Body of pancreas (tissue), 4 donors: ENCODE measurements at regions not wholly inside any gene's neighbourhood (a gene's known extent, or its start where the extent isn't known, plus 50 kb on each side); places are given as distances from the start of the nearest gene placed in this dataset.

ENCODE experiments used
- POLR2A ChIP-seq, 3 donors: fragments of 450-650 bp; IDR thresholded peaks; one replicate each; pipeline ENCODE4 v1.6.1; 2016; ENCODE audit warnings: antibody characterized with exemption in 3 of 3, mild to moderate bottlenecking in 2 of 3
- TF ChIP-seq, protein P1 (sequence below), 7 experiments: fragments of 450-650 bp in 4 of 7; fragments of 200-600 bp in 3 of 7; sonication (generic) in 3 of 7; IDR thresholded peaks; one replicate each; pipeline ENCODE4 v1.5.1; 2016 to 2019; ENCODE audit warnings: antibody characterized with exemption in 7 of 7

DNA sequence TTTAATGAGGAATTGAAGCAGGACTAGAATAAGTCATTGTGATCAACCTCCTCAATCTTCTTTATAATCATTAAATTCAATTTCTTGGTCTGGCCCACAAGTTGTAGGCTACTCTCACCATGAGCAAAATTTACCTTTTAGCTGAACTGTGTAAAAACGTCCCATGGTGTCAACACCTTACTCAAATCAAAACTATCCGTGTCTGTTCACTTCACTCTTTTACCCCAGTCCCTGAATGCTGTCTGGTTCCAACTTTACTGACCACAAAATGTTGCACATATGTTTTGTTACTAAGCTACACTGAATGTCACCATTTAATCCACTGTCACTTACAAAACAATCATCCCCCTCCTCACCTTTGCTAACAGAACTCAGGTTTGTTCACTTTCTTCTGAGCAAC is 951.6 kb upstream of the SLC39A10 start:
- no peak for TF ChIP-seq POLR2A (IDR thresholded peaks at IDR 0.05)
- TF ChIP-seq, protein P1, sequence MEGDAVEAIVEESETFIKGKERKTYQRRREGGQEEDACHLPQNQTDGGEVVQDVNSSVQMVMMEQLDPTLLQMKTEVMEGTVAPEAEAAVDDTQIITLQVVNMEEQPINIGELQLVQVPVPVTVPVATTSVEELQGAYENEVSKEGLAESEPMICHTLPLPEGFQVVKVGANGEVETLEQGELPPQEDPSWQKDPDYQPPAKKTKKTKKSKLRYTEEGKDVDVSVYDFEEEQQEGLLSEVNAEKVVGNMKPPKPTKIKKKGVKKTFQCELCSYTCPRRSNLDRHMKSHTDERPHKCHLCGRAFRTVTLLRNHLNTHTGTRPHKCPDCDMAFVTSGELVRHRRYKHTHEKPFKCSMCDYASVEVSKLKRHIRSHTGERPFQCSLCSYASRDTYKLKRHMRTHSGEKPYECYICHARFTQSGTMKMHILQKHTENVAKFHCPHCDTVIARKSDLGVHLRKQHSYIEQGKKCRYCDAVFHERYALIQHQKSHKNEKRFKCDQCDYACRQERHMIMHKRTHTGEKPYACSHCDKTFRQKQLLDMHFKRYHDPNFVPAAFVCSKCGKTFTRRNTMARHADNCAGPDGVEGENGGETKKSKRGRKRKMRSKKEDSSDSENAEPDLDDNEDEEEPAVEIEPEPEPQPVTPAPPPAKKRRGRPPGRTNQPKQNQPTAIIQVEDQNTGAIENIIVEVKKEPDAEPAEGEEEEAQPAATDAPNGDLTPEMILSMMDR (IDR thresholded peaks at IDR 0.05), result no peak
